SU-DHL-6 (cell line): ENCODE measurements at regions not wholly inside any gene's neighbourhood (a gene's known extent, or its start where the extent isn't known, plus 50 kb on each side); places are given as distances from the start of the nearest gene placed in this dataset.

ENCODE experiments used
- H2AFZ ChIP-seq: fragments of 200-600 bp; sonication (generic); 2 replicates; pipeline ENCODE4 v1.6.1; 2014; ENCODE audit warnings: low read depth, mild to moderate bottlenecking, moderate library complexity, mixed read lengths, antibody characterized with exemption, low read length; ENCODE audit not compliant: severe bottlenecking
- H3F3A ChIP-seq: fragments of 200-600 bp; shearing (Covaris generic); 2 replicates; pipeline ENCODE4 v1.6.0; 2016; ENCODE audit warnings: antibody characterized with exemption, mild to moderate bottlenecking; ENCODE audit not compliant: insufficient read depth
- H3K27ac ChIP-seq: fragments of 200-600 bp; sonication (generic); 2 replicates; pipeline ENCODE4 v1.5.1; 2016; ENCODE audit warnings: low read depth, mild to moderate bottlenecking, low read length, moderate library complexity, mixed read lengths
- H3K27me3 ChIP-seq: fragments of 200-600 bp; sonication (generic), shearing (Covaris generic); 2 replicates; pipeline ENCODE4 v1.6.0; 2014; ENCODE audit warnings: mild to moderate bottlenecking, low read length
- H3K36me3 ChIP-seq: fragments of 200-600 bp; sonication (generic); 2 replicates; pipeline ENCODE4 v1.6.1; 2014; ENCODE audit warnings: mild to moderate bottlenecking, low read length, mixed read lengths
- H3K4me2 ChIP-seq: fragments of 300-600, 200-600 bp; shearing (Covaris generic), sonication (generic); 2 replicates; pipeline ENCODE4 v1.6.0; 2014; ENCODE audit warnings: low read length, low read depth, mild to moderate bottlenecking; ENCODE audit not compliant: poor library complexity, severe bottlenecking
- H3K4me3 ChIP-seq: fragments of 200-600 bp; sonication (generic); 2 replicates; pipeline ENCODE4 v1.5.1; 2014; ENCODE audit warnings: antibody characterized with exemption, low read length, mild to moderate bottlenecking, mixed read lengths; ENCODE audit not compliant: insufficient read depth, poor library complexity, severe bottlenecking
- H3K79me2 ChIP-seq: fragments of 200-600 bp; sonication (generic); 2 replicates; pipeline ENCODE4 v1.6.1; 2014; ENCODE audit warnings: mild to moderate bottlenecking, low read length, moderate library complexity; ENCODE audit not compliant: insufficient read depth
- H3K9ac ChIP-seq: fragments of 200-600 bp; sonication (generic); 2 replicates; pipeline ENCODE4 v1.7.0; 2014; ENCODE audit warnings: mild to moderate bottlenecking, low read length
- H3K9me2 ChIP-seq: fragments of 200-600 bp; sonication (generic); replicated peaks from 2 replicates; pipeline ENCODE4 v1.6.1; 2014; ENCODE audit warnings: low read length; ENCODE audit not compliant: insufficient read depth
- H3K9me3 ChIP-seq: fragments of 200-600 bp; sonication (generic); 2 replicates; pipeline ENCODE4 v1.6.1; 2014; ENCODE audit warnings: low read length, mixed read lengths; ENCODE audit not compliant: insufficient read depth
- H4K20me1 ChIP-seq: fragments of 200-600 bp; sonication (generic); 2 replicates; pipeline ENCODE4 v1.6.1; 2014; ENCODE audit warnings: low read depth, mild to moderate bottlenecking, antibody characterized with exemption, low read length, moderate library complexity, mixed read lengths
- EZH2phosphoT487 ChIP-seq: fragments of 200-600 bp; sonication (generic), shearing (Covaris generic); conservative IDR thresholded peaks from 2 replicates; pipeline ENCODE4 v1.6.1; 2018; ENCODE audit warnings: mild to moderate bottlenecking, antibody characterized with exemption, low read length, moderate library complexity, mixed read lengths
- TF ChIP-seq, protein P1 (sequence below): fragments of 200-600 bp; sonication (generic); IDR thresholded peaks from one replicate; pipeline ENCODE4 v1.5.1; 2017; ENCODE audit warnings: antibody characterized with exemption, mild to moderate bottlenecking, low read length, moderate library complexity; ENCODE audit not compliant: insufficient read depth, poor library complexity, severe bottlenecking

DNA sequence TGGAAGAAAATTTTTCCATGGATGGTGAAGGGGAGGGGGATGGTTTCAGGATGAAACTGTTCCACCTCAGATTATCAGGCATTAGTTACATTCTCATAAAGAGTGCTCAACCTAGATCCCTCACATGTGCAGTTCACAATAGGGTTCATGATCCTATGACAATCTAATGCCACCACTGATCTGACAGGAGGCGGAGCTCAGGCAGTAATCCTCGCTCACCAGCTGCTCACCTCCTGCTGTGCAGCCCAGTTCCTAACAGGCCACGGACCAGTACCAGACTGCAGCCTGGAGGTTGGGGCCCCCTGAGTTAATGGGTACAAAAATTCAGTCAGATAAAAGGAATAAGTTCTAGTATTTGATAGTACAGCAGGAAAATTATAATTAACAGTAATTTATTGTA, 337.2 kb downstream of the NPR3 start:
- TF ChIP-seq EZH2phosphoT487, result no peak
- TF ChIP-seq, protein P1, sequence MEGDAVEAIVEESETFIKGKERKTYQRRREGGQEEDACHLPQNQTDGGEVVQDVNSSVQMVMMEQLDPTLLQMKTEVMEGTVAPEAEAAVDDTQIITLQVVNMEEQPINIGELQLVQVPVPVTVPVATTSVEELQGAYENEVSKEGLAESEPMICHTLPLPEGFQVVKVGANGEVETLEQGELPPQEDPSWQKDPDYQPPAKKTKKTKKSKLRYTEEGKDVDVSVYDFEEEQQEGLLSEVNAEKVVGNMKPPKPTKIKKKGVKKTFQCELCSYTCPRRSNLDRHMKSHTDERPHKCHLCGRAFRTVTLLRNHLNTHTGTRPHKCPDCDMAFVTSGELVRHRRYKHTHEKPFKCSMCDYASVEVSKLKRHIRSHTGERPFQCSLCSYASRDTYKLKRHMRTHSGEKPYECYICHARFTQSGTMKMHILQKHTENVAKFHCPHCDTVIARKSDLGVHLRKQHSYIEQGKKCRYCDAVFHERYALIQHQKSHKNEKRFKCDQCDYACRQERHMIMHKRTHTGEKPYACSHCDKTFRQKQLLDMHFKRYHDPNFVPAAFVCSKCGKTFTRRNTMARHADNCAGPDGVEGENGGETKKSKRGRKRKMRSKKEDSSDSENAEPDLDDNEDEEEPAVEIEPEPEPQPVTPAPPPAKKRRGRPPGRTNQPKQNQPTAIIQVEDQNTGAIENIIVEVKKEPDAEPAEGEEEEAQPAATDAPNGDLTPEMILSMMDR, result no peak
- Histone ChIP-seq H3K4me2 (no peak overlapping the region), H3K4me3 (no peak overlapping the region), H3K9me2 (no peaks in the 10 kb centered on the region), H3K27ac (no peak overlapping the region), H3K9ac (no peak overlapping the region), H3F3A (no peaks in the 10 kb centered on the region), H3K79me2 (no peaks in the 10 kb centered on the region), H2AFZ (no peak overlapping the region), H3K9me3 (no peaks in the 10 kb centered on the region), H3K27me3 (no peaks in the 10 kb centered on the region), H4K20me1 (no peaks in the 10 kb centered on the region), H3K36me3 (no peaks in the 10 kb centered on the region)

DNA sequence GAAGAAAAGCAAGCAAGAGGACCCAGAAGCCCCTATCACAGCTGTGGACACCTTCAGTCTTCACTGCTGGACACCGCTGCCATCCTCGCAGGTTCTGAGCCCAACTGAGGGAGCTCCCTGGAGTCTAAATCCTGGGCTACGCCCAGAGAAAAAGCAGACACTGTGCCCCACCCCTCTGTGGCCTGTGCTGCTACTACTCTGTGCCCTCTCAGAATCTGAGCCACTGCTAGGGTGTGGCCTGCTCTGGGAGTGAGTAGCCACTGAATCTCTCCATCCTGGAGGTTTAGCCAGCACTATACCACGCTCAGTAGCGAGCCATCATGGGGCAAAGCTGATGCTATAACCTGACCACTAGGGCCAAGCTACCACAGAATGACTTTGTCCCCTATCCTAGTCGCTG, 338.2 kb downstream of the NPR3 start:
- H3K9me2 ChIP-seq, result no peaks in the 10 kb centered on the region
- H3K79me2 ChIP-seq, result no peaks in the 10 kb centered on the region
- no peak for TF ChIP-seq EZH2phosphoT487
- TF ChIP-seq, protein P1, result no peak
- H3F3A ChIP-seq, result no peaks in the 10 kb centered on the region
- no peak overlapping the region for H3K9ac ChIP-seq
- H3K9me3 ChIP-seq, result no peaks in the 10 kb centered on the region
- H3K36me3 ChIP-seq, result no peaks in the 10 kb centered on the region
- no peak overlapping the region for H3K27ac ChIP-seq
- no peak overlapping the region for H3K4me2 ChIP-seq
- H2AFZ ChIP-seq, result no peak overlapping the region
- H4K20me1 ChIP-seq, result no peaks in the 10 kb centered on the region
- no peak overlapping the region for H3K4me3 ChIP-seq
- no peaks in the 10 kb centered on the region for H3K27me3 ChIP-seq

DNA sequence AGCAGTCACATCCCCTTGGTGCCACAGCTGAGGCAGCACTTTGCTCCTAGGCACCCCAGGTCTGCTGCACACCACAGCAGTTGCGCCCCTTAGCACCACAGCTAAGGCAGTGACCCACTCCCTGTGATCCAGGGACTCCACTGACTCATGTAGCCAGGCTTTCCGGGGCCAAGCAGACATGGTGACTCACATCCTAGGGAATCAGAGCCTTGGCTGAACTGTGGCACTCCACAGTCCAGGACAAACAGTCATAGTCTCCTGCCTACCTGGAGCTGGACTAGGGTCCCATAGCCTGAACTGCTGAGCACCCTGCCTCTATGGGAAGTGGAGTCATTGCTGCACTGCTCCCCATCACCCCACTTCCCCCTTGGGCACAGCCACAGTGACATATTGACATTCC, 338.7 kb downstream of the NPR3 start:
- Histone ChIP-seq H2AFZ (no peak overlapping the region), H3K4me2 (no peak overlapping the region), H4K20me1 (no peaks in the 10 kb centered on the region), H3K36me3 (no peaks in the 10 kb centered on the region), H3K27ac (no peak overlapping the region), H3K9ac (no peak overlapping the region), H3K79me2 (no peaks in the 10 kb centered on the region), H3K9me3 (no peaks in the 10 kb centered on the region), H3F3A (no peaks in the 10 kb centered on the region), H3K27me3 (no peaks in the 10 kb centered on the region), H3K9me2 (no peaks in the 10 kb centered on the region), H3K4me3 (no peak overlapping the region)
- no peak for TF ChIP-seq EZH2phosphoT487
- TF ChIP-seq, protein P1, result no peak

DNA sequence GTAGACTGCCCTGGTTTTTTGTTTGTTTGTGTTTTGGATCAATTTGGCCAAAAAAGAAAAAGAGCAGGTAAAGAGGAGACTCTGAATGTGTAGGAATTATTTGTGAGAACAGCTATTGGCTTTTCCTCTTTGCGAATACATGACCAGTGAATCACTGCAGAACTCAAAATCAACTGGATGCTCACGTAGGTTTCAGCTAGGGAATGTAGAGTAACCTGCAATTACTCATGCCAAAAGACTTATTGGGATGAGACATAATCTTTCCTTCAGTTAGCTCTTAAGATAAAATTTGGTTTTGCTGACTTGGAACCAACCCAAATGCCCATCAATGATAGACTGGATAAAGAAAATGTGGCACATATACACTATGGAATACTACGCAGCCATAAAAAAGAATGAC, 348.0 kb downstream of the NPR3 start:
- H3K4me2 ChIP-seq, result no peak overlapping the region
- H4K20me1 ChIP-seq, result no peaks in the 10 kb centered on the region
- no peak overlapping the region for H3K27ac ChIP-seq
- H3K27me3 ChIP-seq, result no peaks in the 10 kb centered on the region
- no peaks in the 10 kb centered on the region for H3K36me3 ChIP-seq
- no peaks in the 10 kb centered on the region for H3K9me3 ChIP-seq
- H3K9me2 ChIP-seq, result no peaks in the 10 kb centered on the region; the same call in 1 of the 2 replicates
- H3F3A ChIP-seq, result no peaks in the 10 kb centered on the region
- no peak overlapping the region for H2AFZ ChIP-seq
- no peaks in the 10 kb centered on the region for H3K79me2 ChIP-seq
- no peak overlapping the region for H3K9ac ChIP-seq
- H3K4me3 ChIP-seq, result no peak overlapping the region
- TF ChIP-seq, protein P1, result no peak
- TF ChIP-seq EZH2phosphoT487, result no peak
